ENCODE measurements at regions not wholly inside any gene's neighbourhood (a gene's known extent, or its start where the extent isn't known, plus 50 kb on each side); places are given as distances from the start of the nearest gene placed in this dataset.

DNA sequence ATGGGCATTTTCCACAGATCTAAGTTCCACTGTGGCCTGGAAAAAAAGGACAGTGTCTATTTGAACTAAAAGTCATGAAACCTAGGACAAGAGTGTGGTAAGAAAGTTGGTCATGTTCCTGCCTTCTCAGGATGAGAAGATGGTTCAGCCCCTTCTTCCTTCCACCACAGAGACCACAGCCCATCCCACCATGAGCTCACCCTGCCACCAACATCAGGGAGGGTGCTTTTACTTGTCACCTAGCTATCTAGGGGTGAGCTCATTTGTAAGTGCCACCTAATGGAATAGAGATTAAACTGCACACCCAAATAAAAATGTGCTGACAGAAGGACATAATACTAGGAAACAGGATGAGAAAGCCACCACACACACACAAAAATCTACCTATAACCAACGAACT lies 235.9 kb downstream of the SPIN4 start:
- TF ChIP-seq, protein P1, sequence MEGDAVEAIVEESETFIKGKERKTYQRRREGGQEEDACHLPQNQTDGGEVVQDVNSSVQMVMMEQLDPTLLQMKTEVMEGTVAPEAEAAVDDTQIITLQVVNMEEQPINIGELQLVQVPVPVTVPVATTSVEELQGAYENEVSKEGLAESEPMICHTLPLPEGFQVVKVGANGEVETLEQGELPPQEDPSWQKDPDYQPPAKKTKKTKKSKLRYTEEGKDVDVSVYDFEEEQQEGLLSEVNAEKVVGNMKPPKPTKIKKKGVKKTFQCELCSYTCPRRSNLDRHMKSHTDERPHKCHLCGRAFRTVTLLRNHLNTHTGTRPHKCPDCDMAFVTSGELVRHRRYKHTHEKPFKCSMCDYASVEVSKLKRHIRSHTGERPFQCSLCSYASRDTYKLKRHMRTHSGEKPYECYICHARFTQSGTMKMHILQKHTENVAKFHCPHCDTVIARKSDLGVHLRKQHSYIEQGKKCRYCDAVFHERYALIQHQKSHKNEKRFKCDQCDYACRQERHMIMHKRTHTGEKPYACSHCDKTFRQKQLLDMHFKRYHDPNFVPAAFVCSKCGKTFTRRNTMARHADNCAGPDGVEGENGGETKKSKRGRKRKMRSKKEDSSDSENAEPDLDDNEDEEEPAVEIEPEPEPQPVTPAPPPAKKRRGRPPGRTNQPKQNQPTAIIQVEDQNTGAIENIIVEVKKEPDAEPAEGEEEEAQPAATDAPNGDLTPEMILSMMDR (IDR thresholded peaks at IDR 0.05; ENCODE audit: control extremely low read depth in 1 of 3, insufficient read depth in 1 of 3, low read depth in 1 of 3, low read length in 3 of 3), result no peak
- TF ChIP-seq POLR2AphosphoS5 (IDR thresholded peaks at IDR 0.05; ENCODE audit: low read depth, low read length), result no peak
- no peak for TF ChIP-seq JUN (IDR thresholded peaks at IDR 0.05; ENCODE audit: low read depth, low read length)
- no peak for TF ChIP-seq CHD1 (IDR thresholded peaks at IDR 0.05; ENCODE audit: low read depth, low read length)
- no peak for TF ChIP-seq TBP (IDR thresholded peaks at IDR 0.05; ENCODE audit: low read depth, low read length)
- TF ChIP-seq, protein P2, sequence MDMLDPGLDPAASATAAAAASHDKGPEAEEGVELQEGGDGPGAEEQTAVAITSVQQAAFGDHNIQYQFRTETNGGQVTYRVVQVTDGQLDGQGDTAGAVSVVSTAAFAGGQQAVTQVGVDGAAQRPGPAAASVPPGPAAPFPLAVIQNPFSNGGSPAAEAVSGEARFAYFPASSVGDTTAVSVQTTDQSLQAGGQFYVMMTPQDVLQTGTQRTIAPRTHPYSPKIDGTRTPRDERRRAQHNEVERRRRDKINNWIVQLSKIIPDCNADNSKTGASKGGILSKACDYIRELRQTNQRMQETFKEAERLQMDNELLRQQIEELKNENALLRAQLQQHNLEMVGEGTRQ (IDR thresholded peaks at IDR 0.05; ENCODE audit: low read length), result no peak
- no peak for TF ChIP-seq BRCA1 (IDR thresholded peaks at IDR 0.05; ENCODE audit: low read depth, low read length)
- TF ChIP-seq EZH2 (IDR thresholded peaks at IDR 0.05; ENCODE audit: low read depth, low read length, severe bottlenecking), result no peak

Measured in H1 (cell line).